ENCODE measurements at regions not wholly inside any gene's neighbourhood (a gene's known extent, or its start where the extent isn't known, plus 50 kb on each side); places are given as distances from the start of the nearest gene placed in this dataset.

DNA sequence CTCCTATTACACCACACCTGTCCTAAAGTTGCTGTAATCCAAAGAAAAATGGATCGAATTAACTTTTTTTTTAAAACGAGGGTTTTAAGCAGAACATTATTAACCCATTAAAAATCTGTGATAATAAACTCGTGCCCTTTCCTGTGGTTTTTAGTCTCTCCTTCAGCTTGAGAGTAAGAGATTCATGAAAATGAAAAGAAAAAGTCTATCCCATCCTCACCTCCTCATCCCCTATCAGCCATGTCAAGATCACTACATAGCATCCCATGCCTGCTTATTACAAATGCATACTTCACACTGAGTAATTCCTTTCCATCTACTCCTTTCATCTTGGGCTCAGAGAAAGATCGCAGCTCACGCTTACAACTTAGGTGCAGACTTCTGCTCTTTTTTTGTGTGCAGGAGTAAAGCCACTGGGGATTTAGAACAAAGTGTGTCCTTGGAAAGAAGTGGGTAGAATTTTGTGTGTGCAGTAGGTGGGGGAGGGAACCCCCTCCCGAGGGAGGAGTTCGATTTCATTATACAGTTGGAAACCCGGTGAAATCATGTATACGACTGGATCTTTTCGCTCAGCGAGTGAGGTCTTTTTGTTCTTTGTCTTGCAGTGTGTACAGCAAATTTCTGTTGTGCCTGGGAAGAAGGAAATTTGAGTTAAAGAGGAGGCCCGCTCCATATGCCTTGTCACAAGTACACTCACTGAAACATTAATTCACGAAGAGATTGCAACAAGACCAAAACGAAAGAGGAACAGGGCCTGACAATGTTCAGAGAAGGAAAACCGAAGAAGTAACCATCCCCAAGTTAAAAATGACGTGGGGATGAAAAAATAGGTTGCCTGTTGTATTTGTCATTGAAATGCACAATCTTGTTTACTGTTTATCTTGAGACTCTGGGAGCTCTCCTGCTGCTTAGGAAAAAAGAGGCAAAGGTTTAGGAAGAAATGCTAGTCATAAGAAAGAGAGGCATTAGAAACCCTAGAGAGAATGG, 146.5 kb upstream of the ZNF217 start:
- Histone ChIP-seq H3K9me3 (ENCODE audit: control insufficient read depth in 2 of 3, insufficient read depth in 1 of 3, low read length in 3 of 3) (no peaks in the 10 kb centered on the region), H3K9ac (ENCODE audit: low read length in 3 of 3) (peak overlapping the region in 2 of 3 donors; percentile 19 to 31), H3K27ac (ENCODE audit: low read depth in 2 of 2, low read length in 2 of 2) (peak overlapping the region; percentile 26 to 70), H3K4me1 (ENCODE audit: control insufficient read depth in 2 of 3, insufficient read depth in 2 of 3, low read depth in 1 of 3, low read length in 3 of 3) (peaks cover 8 to 34% (median 30%) of the 10 kb centered on the region in 3 donors), H3K4me3 (ENCODE audit: low read length in 3 of 3) (peak overlapping the region; percentile 1 to 23 (median 12)), H3K27me3 (ENCODE audit: control insufficient read depth, insufficient read depth, low read length) (no peaks in the 10 kb centered on the region), H3K36me3 (ENCODE audit: control insufficient read depth in 2 of 3, insufficient read depth in 3 of 3, low read length in 3 of 3) (no peaks in the 10 kb centered on the region)
- no peak for FAIRE-seq
- DNase-seq, result peak in 3 of 5 donors; percentile 37 to 66 (median 50)
- TF ChIP-seq, protein P1, sequence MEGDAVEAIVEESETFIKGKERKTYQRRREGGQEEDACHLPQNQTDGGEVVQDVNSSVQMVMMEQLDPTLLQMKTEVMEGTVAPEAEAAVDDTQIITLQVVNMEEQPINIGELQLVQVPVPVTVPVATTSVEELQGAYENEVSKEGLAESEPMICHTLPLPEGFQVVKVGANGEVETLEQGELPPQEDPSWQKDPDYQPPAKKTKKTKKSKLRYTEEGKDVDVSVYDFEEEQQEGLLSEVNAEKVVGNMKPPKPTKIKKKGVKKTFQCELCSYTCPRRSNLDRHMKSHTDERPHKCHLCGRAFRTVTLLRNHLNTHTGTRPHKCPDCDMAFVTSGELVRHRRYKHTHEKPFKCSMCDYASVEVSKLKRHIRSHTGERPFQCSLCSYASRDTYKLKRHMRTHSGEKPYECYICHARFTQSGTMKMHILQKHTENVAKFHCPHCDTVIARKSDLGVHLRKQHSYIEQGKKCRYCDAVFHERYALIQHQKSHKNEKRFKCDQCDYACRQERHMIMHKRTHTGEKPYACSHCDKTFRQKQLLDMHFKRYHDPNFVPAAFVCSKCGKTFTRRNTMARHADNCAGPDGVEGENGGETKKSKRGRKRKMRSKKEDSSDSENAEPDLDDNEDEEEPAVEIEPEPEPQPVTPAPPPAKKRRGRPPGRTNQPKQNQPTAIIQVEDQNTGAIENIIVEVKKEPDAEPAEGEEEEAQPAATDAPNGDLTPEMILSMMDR (IDR thresholded peaks at IDR 0.05; ENCODE audit: borderline replicate concordance, extremely low read depth, insufficient read depth), result no peak
- intact Hi-C loops (cut with DNase I), result no loop called here

DNA sequence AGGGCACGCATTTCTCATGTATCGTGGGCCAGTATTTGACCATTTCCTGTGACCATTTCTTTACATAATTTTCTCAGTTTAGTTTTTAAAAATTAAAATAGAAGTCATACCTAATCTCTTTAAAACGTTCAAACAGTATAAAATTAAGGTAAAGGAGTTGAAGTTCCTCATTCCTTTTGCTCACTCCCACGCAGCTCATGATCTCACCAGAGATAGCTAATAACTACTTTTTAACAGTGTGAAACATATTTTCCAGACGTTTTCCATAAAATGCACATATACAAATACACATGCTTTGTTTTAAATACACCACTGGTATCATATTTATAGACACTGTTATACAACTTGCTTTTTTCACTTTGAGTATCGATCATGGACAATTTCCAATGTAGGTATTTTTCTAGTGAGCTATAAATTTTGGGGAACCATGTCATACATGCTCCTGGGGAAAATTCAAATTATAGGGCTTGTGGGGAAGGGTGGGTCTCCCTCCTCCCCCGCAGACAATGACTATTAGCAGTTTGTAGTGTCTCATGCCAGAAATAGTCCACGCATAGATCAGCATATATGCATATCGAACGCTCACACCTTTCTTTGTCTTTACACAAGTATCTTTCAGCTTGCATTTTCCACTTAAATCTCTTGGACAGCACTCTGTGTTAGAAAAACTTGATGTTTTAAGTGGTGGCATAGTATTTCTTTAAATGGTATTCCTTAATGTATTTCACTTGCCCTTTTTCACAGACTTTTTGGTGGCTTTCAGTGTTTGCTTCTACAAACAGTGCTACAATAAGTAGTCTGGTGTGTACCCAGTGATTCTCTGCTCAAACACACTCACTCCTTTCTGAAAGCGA, 145.5 kb upstream of the ZNF217 start:
- Histone ChIP-seq H3K27ac (ENCODE audit: low read depth in 2 of 2, low read length in 2 of 2) (peak overlapping the region; percentile 70 to 73), H3K27me3 (ENCODE audit: control insufficient read depth, insufficient read depth, low read length) (no peaks in the 10 kb centered on the region), H3K4me3 (ENCODE audit: low read length in 3 of 3) (peak overlapping the region in 2 of 3 donors; percentile 22 to 46), H3K9ac (ENCODE audit: low read length in 3 of 3) (peak overlapping the region in 2 of 3 donors; percentile 7 to 62), H3K36me3 (ENCODE audit: control insufficient read depth in 2 of 3, insufficient read depth in 3 of 3, low read length in 3 of 3) (no peaks in the 10 kb centered on the region), H3K9me3 (ENCODE audit: control insufficient read depth in 2 of 3, insufficient read depth in 1 of 3, low read length in 3 of 3) (no peaks in the 10 kb centered on the region), H3K4me1 (ENCODE audit: control insufficient read depth in 2 of 3, insufficient read depth in 2 of 3, low read depth in 1 of 3, low read length in 3 of 3) (peaks cover 8 to 34% (median 30%) of the 10 kb centered on the region in 3 donors)
- FAIRE-seq, result no peak
- intact Hi-C loops (cut with DNase I), result no loop called here
- DNase-seq, result peak in 2 of 5 donors; percentile 52 to 61
- TF ChIP-seq, protein P1 (IDR thresholded peaks at IDR 0.05; ENCODE audit: borderline replicate concordance, extremely low read depth, insufficient read depth), result no peak

DNA sequence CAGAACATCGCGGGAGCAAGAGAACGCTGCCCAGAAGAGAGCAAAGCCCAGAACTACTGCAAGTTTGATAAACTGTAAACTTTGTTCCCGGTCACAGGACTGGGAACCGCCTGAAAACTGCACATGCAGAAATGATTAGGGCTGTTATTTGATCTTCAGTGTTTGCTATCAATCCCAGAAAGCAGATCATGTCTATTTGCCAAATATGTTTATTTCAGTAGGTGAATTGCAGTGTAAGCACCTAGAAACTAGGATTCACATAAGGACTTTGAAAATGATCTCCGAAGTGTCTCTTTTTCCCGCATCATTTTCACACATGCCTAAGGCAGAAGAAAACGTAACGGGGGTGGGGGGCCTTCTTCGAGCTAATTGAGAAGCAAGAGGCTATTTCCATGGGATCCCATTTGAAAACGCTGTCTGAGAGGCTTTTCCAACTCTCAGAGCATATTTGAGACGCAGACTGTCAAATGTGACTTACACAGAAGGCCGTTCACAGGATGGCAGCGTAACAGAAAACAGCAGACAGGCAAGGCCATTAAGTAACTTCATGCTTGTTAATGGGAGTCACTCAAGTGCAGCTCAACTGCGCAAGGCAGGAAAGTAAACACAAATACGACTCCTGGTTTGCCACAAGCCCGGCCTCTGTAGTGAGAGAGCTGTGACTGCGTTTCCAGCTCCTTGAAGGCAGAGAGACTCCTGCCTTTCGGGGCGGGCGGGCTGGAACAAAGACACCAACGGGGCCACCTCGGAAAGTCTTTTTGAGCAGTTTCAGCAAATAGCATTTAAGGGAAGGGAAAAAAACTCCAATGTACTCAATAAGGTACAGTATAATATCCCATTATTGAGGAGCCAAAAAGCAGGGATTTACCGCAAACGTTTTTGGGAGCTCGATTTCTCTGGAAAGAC, 144.7 kb upstream of the ZNF217 start:
- Histone ChIP-seq H3K36me3 (ENCODE audit: control insufficient read depth in 2 of 3, insufficient read depth in 3 of 3, low read length in 3 of 3) (no peaks in the 10 kb centered on the region), H3K9ac (ENCODE audit: low read length in 3 of 3) (peak overlapping the region; percentile 7 to 62 (median 34)), H3K27ac (ENCODE audit: low read depth in 2 of 2, low read length in 2 of 2) (peak overlapping the region; percentile 47 to 73), H3K4me1 (ENCODE audit: control insufficient read depth in 2 of 3, insufficient read depth in 2 of 3, low read depth in 1 of 3, low read length in 3 of 3) (peaks cover 8 to 34% (median 30%) of the 10 kb centered on the region in 3 donors), H3K4me3 (ENCODE audit: low read length in 3 of 3) (peak overlapping the region; percentile 22 to 46 (median 39)), H3K9me3 (ENCODE audit: control insufficient read depth in 2 of 3, insufficient read depth in 1 of 3, low read length in 3 of 3) (no peaks in the 10 kb centered on the region), H3K27me3 (ENCODE audit: control insufficient read depth, insufficient read depth, low read length) (no peaks in the 10 kb centered on the region)
- no peak for FAIRE-seq
- intact Hi-C loops (cut with DNase I), result no loop called here
- TF ChIP-seq, protein P1 (IDR thresholded peaks at IDR 0.05; ENCODE audit: borderline replicate concordance, extremely low read depth, insufficient read depth), result no peak
- peak; percentile 89 to 96 (median 91) for DNase-seq

Measured in kidney (tissue), 13 donors.